NCI-H69 (cell line): ENCODE measurements at regions not wholly inside any gene's neighbourhood (a gene's known extent, or its start where the extent isn't known, plus 50 kb on each side); places are given as distances from the start of the nearest gene placed in this dataset.
"Not testable (repeated sequence)": the region's sequence is repeated elsewhere in the genome, so short reads cannot be mapped to it uniquely, and the experiment has no call there.

ENCODE experiments used
- DNase-seq: peaks from one replicate; lab custom pipeline; 2025; lab: John Stamatoyannopoulos, UW

DNA sequence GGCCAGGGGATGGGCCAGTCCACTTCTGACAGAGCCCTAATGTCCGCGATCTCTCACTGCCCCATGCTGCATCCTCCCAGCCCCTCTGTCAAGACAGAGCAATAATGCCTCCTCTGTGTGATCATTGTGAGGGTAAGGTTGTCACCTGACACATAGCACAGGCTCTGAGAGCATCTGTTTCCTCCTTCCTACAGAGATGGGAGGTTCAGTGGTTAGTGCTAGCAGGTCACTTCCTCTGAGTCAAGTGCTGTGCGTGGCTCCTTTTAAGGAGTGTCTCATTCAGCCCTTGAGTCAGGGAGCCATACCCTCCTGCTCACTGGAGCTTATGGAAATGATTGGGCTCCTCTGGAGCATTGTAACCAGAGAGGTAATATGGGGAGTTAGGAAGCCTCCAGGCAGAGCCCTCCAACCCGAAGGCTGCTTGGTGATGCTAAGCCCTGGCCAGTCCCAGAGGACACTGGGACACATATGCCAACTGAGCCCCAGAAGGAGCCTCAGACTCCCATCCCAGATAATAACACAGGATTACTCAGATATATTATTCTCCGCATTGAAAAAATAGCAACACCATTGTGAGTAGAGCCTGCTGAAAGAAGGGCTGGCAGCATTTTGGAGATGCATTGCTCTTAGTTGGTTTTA is 189.0 kb downstream of the GALNT1 start:
- DNase-seq = no peak

DNA sequence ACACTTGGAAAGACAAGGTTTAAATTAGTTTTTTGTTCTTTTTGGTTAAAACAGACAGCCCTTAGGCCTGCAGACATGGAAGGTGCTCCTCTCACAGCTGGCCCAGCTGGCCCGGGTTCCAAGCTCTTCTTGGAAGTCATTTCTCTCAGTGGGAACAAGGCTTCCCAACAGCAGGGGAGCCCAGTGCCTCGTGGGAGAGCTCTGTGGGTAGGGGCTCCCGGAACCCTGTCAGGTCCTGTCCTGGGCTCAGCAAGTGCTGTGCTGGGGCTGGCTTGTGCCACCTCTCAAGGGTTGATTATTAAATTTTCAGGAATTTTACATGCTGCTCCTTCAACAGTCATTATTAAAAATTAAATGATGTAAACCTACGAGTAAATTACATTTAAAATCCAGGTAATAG is 189.6 kb downstream of the GALNT1 start:
- no peak for DNase-seq

DNA sequence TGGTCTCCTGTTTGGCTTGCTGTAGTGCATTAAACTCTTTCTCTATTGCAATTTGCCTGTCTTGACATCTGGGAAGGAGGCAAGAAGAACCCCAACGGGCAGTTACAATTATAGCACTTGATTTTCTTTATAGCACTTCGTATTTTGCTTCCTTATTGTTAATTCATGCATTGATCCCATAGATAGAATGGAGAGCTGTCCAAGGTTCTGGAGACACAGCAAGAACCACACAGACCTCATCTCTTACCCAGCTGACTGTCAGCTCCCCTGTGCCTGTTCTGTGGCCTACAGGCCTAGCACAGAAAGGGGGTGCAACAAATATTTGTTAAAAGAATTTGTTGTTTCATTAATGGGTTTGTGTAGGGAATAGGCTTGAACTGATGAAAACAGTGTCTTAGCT is 194.3 kb downstream of the GALNT1 start:
- no peak for DNase-seq

DNA sequence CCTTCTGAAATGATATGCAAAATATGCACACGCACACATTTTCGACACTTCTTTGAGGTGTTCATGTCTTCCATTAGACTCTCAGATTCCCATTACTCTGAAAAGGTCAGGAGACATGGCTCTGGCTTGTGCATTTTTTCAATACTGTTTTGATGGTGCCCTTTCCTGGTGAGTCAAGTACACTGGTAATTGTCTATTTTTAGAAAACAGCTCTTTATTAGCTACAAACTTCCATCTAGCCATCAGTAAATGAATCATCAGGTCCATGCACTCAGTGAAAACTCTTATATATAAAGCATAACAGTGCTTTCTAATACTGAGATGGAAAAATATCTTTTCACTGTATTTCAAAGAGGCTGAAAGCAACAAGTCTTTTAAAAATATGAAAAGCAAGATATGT is 194.9 kb downstream of the GALNT1 start:
- DNase-seq = no peak

DNA sequence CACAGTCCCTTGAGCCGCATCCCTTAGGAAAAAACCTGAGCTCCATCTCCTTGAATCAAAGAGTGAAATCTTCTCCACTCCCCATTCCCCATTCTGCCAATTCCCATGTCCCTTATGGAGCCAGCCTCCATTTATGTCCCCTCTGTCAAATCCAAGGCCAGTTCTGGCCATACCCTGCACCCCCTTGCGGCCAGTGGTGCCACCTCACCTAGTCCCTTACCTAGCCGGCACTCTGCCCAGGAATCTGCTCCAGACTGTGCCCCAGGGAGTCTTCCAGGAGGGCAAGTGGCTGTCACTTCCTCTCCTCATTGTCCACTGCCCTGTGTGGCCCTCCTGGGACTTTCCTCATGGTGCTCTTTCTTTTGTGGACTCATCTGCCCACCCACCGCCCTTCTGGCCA is 195.4 kb upstream of the RMP24 start:
- peak; percentile 59 for DNase-seq

DNA sequence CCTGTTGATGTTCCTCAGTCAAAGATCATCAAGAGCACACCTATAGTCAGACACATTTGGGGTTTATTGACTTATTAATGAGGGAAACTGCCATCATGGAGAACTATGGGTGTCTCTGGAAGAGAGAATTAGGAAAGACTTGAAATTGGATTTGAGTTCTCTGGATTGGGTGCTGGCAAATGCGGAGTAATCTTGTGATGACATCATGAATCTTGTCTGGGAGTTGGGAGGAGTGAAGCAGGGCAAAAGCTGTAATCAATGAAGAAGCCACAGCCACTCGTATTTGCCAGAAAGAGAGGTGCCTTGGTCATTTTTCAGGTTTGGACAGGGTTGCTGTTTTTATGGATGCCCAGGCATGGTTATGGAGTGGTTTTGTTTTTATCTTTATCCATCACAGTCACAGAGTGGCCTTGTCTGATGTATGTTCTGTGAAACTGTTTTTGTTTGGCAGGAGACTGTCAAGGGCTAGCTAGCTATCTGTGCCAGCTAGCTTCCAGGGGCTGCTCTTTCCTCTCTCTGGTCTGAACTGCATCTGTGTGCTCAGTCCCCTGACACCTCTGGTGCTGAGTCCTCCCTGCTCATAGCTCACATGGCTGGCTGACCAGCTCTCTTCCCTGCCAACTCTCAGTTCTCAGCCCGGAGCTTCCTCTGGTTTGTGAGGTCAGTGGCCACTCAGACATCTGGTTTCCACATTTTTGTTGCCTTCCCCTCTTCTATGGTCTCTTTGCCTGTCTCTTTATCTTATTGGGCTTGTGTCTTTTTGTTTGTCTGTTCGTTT is 193.4 kb upstream of the RMP24 start:
- DNase-seq = no peak

DNA sequence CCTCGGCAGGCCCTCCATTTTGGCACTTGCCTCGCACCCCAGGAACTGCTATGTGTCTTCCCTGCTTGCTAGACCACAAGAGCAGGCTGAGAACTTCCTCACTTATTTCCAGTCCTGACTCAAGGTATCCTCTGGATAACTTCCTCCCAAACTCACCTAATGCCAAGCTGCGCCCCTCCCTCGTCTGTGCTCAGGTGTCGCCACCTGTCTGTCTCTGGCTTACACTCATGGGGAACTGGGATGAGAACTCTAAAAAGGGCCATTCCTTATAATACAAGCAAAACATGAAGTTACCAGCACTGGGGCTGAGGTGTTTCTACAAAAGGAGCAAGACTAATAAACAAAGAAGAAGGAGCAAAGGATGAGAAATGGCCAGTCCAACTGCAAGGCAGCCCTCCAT is 191.5 kb upstream of the RMP24 start:
- DNase-seq = no peak

DNA sequence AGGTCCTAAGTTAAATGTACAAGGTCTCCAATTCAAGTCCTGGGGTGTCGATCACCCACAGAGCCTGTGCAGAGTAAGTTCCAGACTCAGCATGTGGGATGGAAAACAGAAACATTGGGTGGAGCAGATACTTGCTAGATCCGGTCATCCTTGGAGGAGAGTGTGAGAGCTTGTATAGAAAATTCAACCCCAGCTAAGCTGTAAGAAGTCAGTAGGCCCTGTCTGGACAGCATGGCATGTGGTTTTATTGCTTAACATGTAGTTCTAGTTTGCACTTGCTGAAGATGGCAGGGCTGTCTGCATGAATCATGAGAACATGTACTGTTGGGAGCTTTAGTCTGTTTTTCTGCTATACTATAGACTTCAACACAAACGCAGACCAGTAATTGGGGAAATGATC is 189.6 kb upstream of the RMP24 start:
- DNase-seq = no peak

DNA sequence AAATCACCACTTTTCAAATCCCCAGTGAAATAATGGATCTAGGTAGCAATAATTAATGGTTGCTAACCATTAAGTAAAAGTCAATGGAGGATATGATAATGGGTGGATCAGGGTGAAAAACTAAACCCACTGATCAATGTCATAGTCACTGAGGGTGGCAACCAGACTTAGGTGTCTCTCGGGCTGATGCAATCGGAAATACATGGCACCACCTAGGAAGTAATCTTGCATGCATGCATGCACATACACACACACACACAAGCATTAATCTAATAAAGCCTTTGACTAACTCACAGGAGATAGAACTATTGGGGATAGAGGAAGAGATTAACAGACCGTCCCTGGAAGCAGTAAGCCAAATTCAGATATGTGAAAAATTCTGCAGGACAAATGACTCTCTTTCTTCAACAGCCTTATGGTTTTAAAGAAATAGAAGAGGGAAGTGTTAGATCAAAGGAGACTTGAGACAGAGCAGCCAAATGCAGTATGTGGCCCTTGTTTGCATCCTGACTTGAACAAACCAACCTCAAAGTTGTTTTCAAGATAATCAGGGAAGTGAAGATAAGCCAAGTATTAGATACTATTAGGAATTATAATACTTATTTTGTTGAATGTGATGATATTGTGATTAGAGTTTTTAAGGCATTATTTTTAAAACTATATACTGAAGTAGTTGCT is 186.0 kb upstream of the RMP24 start:
- DNase-seq = peak; percentile 56

DNA sequence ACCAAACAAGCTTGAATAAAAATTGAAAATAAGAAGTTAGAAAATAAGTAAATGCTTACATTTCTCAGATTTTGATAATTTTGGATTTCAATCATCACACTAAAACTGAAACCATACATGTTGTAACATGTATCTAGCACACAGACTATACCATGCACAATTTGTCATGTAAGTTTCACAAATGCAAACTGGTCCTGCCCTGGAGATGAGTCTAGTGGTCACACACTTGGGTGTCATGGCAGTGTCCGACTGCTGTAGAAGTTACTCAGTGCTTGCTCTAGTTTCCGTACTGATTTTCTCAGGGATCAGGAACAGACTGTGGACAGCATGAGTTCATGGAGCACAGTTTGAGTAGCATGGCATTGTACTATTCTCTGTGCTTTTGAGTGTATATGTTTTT is 182.9 kb upstream of the RMP24 start:
- no peak for DNase-seq

DNA sequence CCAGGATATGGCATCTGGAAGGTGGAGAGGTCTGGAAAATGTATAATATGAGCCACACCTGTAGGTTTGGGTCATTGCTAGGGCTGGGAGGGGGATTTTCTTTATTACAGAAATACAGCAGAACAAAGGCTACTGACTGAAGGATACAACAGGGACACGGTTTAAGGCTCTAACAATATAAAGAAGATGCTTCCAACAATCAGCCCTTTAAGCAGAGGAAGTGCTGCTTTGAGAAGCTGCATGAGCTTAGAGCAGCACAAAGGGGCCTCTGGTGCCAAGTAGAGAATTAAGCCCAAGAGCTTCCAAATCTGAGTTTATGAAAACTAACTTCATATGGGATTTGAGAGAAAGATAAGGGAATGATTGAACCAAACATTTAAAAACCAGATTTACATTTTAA is 174.5 kb upstream of the RMP24 start:
- DNase-seq = no peak

DNA sequence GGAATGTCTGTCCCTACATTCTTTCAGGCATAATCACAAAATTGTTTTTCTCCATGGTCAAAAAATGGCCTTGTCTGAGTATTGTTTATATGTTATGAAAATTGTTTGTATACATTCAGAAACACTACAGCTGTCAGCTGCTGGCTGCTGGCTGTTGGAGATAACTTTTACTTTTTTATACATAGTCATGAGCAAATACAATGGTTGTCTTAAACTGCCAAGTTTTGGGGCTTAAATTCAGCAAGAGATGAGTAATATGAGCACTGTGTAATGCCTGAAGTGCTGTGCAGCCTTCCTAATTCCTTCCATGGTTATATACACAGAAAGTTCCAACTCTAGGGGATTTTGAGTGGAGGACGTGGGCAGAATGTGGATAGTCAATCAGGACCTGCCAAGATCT is 168.9 kb upstream of the RMP24 start:
- DNase-seq = no peak

DNA sequence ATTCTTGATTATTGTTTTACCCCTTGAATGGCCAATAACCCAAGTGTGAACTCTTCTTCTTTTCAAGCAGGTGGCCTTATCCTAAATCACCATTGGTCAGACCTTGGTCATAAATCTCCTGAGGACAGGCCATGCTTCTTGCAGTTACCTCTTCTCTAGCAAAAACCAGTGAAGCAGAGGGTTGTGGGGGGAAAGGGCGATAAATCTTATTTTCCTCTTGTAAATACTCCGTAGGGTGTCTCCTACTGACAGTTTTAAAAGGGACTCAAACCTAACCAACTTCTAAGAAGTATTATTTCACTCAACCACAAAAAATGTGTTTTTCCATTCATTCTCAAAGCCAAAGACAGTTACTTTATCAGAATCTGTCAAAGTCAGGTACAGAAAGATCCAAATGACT is 168.1 kb upstream of the RMP24 start:
- DNase-seq = no peak

DNA sequence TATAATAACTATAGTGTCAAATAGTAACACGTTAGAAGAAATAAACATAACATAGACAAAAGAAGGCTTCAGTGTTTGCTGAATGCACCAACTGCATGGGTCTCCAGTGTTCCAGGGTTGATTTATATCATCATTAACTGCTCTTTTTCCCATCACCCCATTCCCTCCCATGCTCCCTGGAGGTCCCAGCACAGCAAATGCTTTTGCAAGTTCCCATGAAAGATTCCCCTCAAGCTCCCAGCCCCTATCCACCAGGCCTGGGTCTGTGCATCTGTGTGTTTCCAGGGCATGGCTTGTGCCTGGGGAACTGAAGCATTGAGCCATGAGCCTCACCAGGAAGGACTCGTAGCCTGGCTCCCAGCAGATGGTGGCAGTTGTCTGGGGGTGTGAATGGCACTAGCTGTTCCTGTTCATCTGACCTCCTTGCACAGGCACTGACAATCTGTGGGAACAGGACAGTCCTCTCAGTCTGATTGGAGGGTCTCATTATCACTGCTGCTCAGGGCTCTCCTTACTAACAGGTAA is 164.6 kb upstream of the RMP24 start:
- DNase-seq = no peak

DNA sequence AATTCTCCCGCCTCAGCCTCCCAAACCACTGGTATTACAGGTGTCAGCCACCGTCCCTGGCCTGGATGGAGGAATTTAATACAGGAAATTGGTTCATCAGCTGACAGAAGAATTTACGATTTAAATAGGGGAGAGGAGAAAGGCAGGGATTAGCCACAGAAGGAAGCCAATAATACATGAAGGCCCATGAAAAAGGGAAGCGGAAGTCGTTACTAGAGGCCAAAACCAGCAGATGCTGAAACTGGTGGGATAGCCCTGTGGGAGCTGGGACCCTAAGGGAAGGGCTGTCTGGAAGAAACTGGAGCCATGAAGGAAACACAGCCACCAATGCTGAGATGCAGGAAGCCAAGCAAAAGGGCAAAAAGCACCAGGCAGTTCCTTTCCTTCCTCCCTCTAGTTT is 163.7 kb upstream of the RMP24 start:
- DNase-seq = no peak

DNA sequence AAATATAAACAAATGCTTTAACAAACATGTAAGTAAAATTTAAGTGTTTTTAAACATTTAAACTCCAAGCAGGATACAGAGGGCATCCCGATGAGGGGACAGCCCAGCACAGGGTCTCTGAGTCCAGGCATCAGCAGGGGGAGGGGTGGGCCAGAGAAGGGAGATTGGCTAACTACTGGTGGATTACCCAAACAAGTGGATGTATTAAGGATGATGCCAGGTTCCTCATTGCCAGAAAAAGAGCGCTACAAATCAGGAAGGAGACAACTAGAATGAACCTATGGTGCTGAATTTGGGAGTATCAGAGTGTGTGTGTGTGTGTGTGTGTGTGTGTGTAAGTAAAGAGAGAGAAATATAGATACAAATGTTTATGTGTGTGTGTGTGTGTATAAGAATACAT is 162.0 kb upstream of the RMP24 start:
- no peak for DNase-seq

DNA sequence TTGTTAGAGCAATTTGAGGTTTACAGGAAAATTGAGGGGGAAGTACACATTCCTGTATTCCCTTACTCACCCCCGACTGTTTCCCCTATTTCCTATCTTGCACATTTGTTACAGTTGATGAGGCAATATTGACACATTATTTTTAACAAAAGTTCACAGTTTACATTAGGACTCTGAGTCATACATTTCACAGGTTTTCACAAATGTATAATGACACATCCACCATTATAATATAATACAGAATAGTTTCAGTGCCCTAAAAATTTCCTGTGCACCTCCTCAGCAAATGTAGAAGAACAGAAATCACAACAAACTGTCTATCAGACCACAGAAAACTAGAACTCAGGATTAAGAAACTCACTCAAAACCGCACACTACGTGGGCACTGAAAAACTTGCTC is 160.6 kb upstream of the RMP24 start:
- DNase-seq = peak; percentile 60

DNA sequence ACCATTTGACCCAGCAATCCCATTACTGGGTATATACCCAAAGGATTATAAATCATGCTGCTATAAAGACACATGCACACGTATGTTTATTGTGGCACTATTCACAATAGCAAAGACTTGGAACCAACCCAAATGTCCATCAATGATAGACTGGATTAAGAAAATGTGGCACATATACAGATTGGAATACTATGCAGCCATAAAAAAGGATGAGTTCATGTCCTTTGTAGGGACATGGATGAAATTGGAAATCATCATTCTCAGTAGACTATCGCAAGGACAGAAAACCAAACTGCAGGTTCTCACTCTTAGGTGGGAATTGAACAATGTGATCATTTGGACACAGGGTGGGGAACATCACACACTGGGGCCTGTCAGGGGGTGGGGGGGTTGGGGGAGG is 157.5 kb upstream of the RMP24 start:
- DNase-seq = not testable (repeated sequence)

DNA sequence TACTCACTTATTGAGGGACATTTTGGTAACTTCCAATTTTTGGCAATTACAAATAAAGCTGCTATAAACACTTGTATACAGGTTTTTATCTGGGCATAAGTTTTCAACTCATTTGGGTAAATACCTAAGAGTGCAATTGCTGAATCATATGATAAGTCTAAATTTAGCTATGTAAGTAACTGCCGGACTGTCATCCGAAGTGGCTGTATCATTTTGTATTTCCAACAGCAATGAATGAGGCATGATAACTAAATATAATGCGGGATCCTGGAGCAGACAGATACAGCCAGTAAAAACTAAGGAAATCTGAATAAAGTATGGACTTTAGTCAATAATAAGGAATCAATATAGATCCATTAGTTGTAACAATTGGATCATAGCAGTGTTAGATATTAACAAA is 156.5 kb upstream of the RMP24 start:
- no peak for DNase-seq

DNA sequence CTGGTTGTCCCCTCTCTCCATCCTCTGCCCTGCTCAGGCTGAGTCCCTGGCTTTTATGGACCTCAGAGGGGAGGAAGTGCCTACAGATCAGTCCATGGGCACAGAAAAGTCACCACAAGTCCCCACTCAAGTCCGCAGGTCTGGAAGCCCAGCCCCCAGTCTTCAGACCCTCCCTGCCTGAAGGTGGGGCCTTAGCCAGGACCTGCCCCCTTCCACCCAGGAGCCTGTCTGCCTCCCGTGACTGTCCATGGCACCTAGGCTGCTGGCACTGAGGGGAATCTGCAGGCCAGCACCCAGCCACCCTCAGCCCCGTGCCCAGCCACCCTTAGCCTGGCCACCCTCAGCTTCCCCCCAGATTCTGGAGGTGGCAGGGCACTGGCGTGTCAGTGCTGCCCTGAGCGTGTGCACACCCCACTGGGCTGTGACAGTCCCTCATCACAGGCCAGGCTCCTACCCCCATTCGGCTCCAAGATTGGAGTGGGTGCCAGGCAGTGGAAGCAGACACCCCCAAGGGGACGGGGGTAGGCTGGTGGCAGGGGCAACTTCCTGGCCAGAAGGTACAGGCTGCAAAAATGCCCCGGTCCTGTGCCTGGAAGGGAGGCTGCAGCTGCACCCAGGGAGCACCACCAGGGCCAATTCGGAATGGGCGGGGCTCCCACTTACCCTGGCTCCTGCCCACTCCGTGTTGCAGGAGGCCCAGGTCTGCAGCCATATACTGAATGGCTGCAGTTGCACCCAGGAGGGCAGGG is 154.7 kb upstream of the RMP24 start:
- peak; percentile 68 for DNase-seq

DNA sequence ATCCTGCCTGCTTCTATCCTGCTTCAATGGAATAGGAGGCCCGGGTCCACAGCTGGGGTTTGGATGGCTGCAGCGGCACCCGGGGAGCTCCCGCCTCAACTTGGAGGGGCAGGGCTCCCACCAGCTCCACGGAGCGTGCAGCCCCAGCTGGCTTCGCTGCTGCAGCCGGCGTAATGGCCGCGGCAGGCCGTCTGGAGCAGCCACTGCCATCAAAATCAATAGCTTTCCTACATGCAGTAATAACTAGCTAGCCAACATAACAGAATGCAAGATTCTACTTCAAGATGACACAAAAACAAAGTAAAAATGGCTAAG is 154.2 kb upstream of the RMP24 start:
- peak; percentile 68 for DNase-seq

DNA sequence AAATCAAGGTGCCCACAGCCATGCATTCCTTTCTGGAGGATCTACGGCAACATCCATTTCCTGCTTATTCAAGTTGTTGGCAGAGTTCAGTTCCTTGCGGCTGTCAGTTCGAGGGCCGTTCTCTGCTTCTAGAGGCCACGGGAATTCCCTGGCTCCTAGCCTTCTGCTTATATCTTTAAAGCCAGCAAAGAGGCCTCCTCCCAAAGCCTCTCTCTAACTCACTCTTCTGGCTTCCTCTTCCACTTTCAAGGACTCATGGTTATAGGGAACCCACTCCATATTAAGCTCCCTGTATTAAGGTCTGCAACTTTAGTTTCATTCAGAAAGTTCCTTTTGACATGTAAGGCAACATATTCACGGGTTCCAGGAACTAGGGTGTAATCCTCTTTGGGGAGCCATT is 150.1 kb upstream of the RMP24 start:
- no peak for DNase-seq

DNA sequence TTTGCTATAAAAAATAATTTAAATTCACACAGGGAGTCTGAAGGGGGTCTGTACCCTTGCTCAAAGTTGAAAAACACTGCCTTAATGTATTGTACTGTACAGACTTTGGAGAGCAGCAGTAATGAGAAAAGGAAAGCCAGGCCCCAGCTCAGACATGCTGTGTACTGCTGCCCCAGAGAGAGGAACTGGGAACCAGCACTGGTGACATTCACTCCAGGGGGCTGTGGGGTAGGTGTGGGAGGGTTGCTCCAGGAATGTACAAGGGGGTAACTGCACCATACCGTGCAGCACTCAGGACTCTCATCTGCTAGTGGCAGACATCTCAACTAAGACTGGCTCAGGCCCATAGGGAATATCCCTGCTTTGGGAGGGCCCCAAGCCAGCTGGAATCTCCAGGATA is 146.0 kb upstream of the RMP24 start:
- DNase-seq = no peak
